ENCODE measurements at regions not wholly inside any gene's neighbourhood (a gene's known extent, or its start where the extent isn't known, plus 50 kb on each side); places are given as distances from the start of the nearest gene placed in this dataset.

DNA sequence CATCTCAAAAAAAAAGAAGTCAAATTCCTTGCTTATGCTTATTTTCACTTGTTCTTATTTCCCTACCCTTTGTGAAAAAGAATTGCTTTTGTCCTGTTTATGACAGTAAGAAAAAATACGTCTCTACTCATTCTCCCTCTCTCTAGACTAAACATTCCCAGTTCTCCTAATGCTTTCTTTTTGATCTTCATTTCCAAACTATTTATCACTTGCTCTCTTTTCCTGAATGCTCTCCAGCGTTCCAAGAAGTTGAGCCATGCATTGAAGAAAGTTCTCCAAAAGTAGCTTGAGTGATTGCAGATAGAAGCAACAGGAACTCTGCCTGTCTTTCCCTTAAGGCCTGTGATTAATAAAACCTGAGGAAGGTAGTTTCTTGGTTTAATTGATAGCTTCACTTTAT lies 53.1 kb upstream of the TMEM170B start:
- SMC1A ChIA-PET (ENCODE audit: uncharacterized antibody, unreplicated experiment), result interaction anchor here (0.9 to 3.5 kb wide), 10 partner anchors 7 to 93 kb away, joined by 3 to 21 read pairs (median 5); no protein-coding TSS in a partner anchor
- no peaks in the 10 kb centered on the region for H3K79me2 ChIP-seq (ENCODE audit: control insufficient read depth, insufficient read depth, low read length)
- in situ Hi-C loops (cut with MboI), result no loop called here
- WGBS (ENCODE audit: insufficient coverage, insufficient replicate concordance, low lambda C conversion rate, missing lambda C conversion rate), result 95% methylated on average over 2 of the region's 2 CpGs
- FAIRE-seq, result no peak
- no peaks in the 10 kb centered on the region for H4K20me1 ChIP-seq (ENCODE audit: control insufficient read depth, insufficient read depth)
- ATAC-seq, result no peak
- RAD21 ChIA-PET (ENCODE audit: unreplicated experiment), result interaction anchor here (0.6 to 1.8 kb wide), 3 partner anchors 11 to 595 kb away, joined by 3 to 7 read pairs (median 5); no protein-coding TSS in a partner anchor
- no peak overlapping the region for H3K4me2 ChIP-seq (ENCODE audit: control insufficient read depth, insufficient read depth)
- no peaks in the 10 kb centered on the region for H3K4me1 ChIP-seq (ENCODE audit: control insufficient read depth, insufficient read depth, low read length)
- H3K9ac ChIP-seq (ENCODE audit: control insufficient read depth, insufficient read depth, low read length), result no peak overlapping the region
- no peaks in the 10 kb centered on the region for H3K27me3 ChIP-seq (replicated peaks in 1 of 2; ENCODE audit: control insufficient read depth in 2 of 2, insufficient read depth in 2 of 2, low read length in 1 of 2)
- no peaks in the 10 kb centered on the region for H3K36me3 ChIP-seq (ENCODE audit: control insufficient read depth in 2 of 2, insufficient read depth in 2 of 2, low read length in 1 of 2)
- H3K4me3 ChIP-seq, result no peak overlapping the region
- H3K9me3 ChIP-seq (replicated peaks; ENCODE audit: control insufficient read depth, insufficient read depth, low read length), result no peaks in the 10 kb centered on the region
- no peak overlapping the region for H3K27ac ChIP-seq (ENCODE audit: control insufficient read depth, insufficient read depth)
- intact Hi-C loops (cut with micrococcal nuclease; ENCODE audit: unreplicated experiment), result no loop called here
- CTCF ChIA-PET, result interaction anchor here (0.7 to 1.8 kb wide), 3 partner anchors 12 to 349 kb away, joined by 3 to 6 read pairs (median 3); no protein-coding TSS in a partner anchor
- TF ChIP-seq, protein P1, sequence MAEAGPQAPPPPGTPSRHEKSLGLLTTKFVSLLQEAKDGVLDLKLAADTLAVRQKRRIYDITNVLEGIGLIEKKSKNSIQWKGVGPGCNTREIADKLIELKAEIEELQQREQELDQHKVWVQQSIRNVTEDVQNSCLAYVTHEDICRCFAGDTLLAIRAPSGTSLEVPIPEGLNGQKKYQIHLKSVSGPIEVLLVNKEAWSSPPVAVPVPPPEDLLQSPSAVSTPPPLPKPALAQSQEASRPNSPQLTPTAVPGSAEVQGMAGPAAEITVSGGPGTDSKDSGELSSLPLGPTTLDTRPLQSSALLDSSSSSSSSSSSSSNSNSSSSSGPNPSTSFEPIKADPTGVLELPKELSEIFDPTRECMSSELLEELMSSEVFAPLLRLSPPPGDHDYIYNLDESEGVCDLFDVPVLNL (IDR thresholded peaks at IDR 0.05; ENCODE audit: low read depth, low read length), result no peak
- TF ChIP-seq CHD1 (IDR thresholded peaks at IDR 0.05; ENCODE audit: low read depth, low read length) (no peak), TCF3 (IDR thresholded peaks at IDR 0.05; ENCODE audit: borderline replicate concordance, insufficient read depth, low read depth, low read length) (no peak), LARP7 (IDR thresholded peaks at IDR 0.05) (no peak), SREBF2 (IDR thresholded peaks at IDR 0.05; ENCODE audit: low read length) (no peak), TCF12 (IDR thresholded peaks at IDR 0.05; ENCODE audit: low read depth, low read length) (no peak), MYB (IDR thresholded peaks at IDR 0.05; ENCODE audit: borderline replicate concordance, low read depth, low read length) (no peak), SREBF1 (IDR thresholded peaks at IDR 0.05; ENCODE audit: low read length) (no peak)
- TF ChIP-seq, protein P2, sequence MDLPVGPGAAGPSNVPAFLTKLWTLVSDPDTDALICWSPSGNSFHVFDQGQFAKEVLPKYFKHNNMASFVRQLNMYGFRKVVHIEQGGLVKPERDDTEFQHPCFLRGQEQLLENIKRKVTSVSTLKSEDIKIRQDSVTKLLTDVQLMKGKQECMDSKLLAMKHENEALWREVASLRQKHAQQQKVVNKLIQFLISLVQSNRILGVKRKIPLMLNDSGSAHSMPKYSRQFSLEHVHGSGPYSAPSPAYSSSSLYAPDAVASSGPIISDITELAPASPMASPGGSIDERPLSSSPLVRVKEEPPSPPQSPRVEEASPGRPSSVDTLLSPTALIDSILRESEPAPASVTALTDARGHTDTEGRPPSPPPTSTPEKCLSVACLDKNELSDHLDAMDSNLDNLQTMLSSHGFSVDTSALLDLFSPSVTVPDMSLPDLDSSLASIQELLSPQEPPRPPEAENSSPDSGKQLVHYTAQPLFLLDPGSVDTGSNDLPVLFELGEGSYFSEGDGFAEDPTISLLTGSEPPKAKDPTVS (IDR thresholded peaks at IDR 0.05; ENCODE audit: low read depth, low read length), result no peak
- BruUV-seq (replicated peaks), result no TSS peak
- DNase-seq (ENCODE audit: low read depth, low spot score), result no peak
- no peak overlapping the region for H2AFZ ChIP-seq (ENCODE audit: control insufficient read depth, low read depth, low read length)
- POLR2A ChIA-PET, result no interaction called here

Measured in GM12878 (cell line).